ENCODE measurements at regions not wholly inside any gene's neighbourhood (a gene's known extent, or its start where the extent isn't known, plus 50 kb on each side); places are given as distances from the start of the nearest gene placed in this dataset.

GRCh38 chr18:39113790-39114189, 1548.2 kb upstream of the CELF4 start:
- no peak for DNase-seq (ENCODE audit: unreplicated experiment)
- ChIA-PET CTCF (interaction anchor here (0.6 kb wide), 1 partner anchor 305 kb away, joined by 3 read pairs; no protein-coding TSS in a partner anchor), POLR2A (no interaction called here)
- BruUV-seq (replicated peaks), result no TSS peak
- no peak for TF ChIP-seq CTCF (IDR thresholded peaks at IDR 0.05; ENCODE audit: unreplicated experiment)
- Mint-ChIP-seq H3K36me3 (ENCODE audit: insufficient read depth, unreplicated experiment) (no peaks in the 10 kb centered on the region), H3K4me3 (ENCODE audit: unreplicated experiment) (no peak overlapping the region), H3K4me1 (ENCODE audit: insufficient read depth, unreplicated experiment) (no peaks in the 10 kb centered on the region), H3K9me3 (ENCODE audit: unreplicated experiment) (no peaks in the 10 kb centered on the region), H3K27me3 (ENCODE audit: insufficient read depth, unreplicated experiment) (no peaks in the 10 kb centered on the region), H3K27ac (ENCODE audit: low read depth, unreplicated experiment) (no peak overlapping the region)
- intact Hi-C loops (cut with micrococcal nuclease), result no loop called here

- Mint-ChIP-seq H3K36me3 (ENCODE audit: insufficient read depth, unreplicated experiment) (no peaks in the 10 kb centered on the region), H3K4me3 (ENCODE audit: unreplicated experiment) (no peak overlapping the region), H3K9me3 (ENCODE audit: unreplicated experiment) (no peaks in the 10 kb centered on the region), H3K27ac (ENCODE audit: low read depth, unreplicated experiment) (no peak overlapping the region), H3K27me3 (ENCODE audit: insufficient read depth, unreplicated experiment) (no peaks in the 10 kb centered on the region), H3K4me1 (ENCODE audit: insufficient read depth, unreplicated experiment) (no peaks in the 10 kb centered on the region)
- DNase-seq (ENCODE audit: unreplicated experiment), result no peak
- CTCF ChIA-PET, result interaction anchor here (0.6 kb wide), 1 partner anchor 734 kb away, joined by 3 read pairs; no protein-coding TSS in a partner anchor
- POLR2A ChIA-PET, result interaction anchor here (0.6 kb wide), 1 partner anchor 1196 kb away, joined by 3 read pairs; no protein-coding TSS in a partner anchor
- TF ChIP-seq CTCF (IDR thresholded peaks at IDR 0.05; ENCODE audit: unreplicated experiment), result no peak
- intact Hi-C loops (cut with micrococcal nuclease), result no loop called here
- no TSS peak for BruUV-seq (replicated peaks)
Measured at GRCh38 chr18:39105104-39105503, 1539.5 kb upstream of the CELF4 start.

- no TSS peak for BruUV-seq (replicated peaks)
- intact Hi-C loops (cut with micrococcal nuclease), result no loop called here
- Mint-ChIP-seq H3K4me1 (ENCODE audit: insufficient read depth, unreplicated experiment) (no peaks in the 10 kb centered on the region), H3K27me3 (ENCODE audit: insufficient read depth, unreplicated experiment) (no peaks in the 10 kb centered on the region), H3K36me3 (ENCODE audit: insufficient read depth, unreplicated experiment) (no peaks in the 10 kb centered on the region), H3K4me3 (ENCODE audit: unreplicated experiment) (no peak overlapping the region), H3K27ac (ENCODE audit: low read depth, unreplicated experiment) (no peak overlapping the region), H3K9me3 (ENCODE audit: unreplicated experiment) (no peaks in the 10 kb centered on the region)
- ChIA-PET POLR2A (no interaction called here), CTCF (no interaction called here)
- TF ChIP-seq CTCF (IDR thresholded peaks at IDR 0.05; ENCODE audit: unreplicated experiment), result no peak
- DNase-seq (ENCODE audit: unreplicated experiment), result no peak
Measured at GRCh38 chr18:39072970-39073369, 1507.4 kb upstream of the CELF4 start.

GRCh38 chr18:39062426-39062825, 1496.8 kb upstream of the CELF4 start:
- H3K27ac Mint-ChIP-seq (ENCODE audit: low read depth, unreplicated experiment), result no peak overlapping the region
- POLR2A ChIA-PET, result interaction anchor here (0.6 kb wide), 1 partner anchor 367 kb away, joined by 3 read pairs; no protein-coding TSS in a partner anchor

More at GRCh38 chr18:39062426-39062825, 1496.8 kb upstream of the CELF4 start:
- Mint-ChIP-seq H3K4me3 (ENCODE audit: unreplicated experiment) (no peak overlapping the region), H3K9me3 (ENCODE audit: unreplicated experiment) (no peaks in the 10 kb centered on the region), H3K36me3 (ENCODE audit: insufficient read depth, unreplicated experiment) (no peaks in the 10 kb centered on the region), H3K27me3 (ENCODE audit: insufficient read depth, unreplicated experiment) (no peaks in the 10 kb centered on the region), H3K4me1 (ENCODE audit: insufficient read depth, unreplicated experiment) (no peaks in the 10 kb centered on the region)
- intact Hi-C loops (cut with micrococcal nuclease), result no loop called here
- no peak for DNase-seq (ENCODE audit: unreplicated experiment)
- CTCF ChIA-PET, result no interaction called here
- no TSS peak for BruUV-seq (replicated peaks)
- TF ChIP-seq CTCF (IDR thresholded peaks at IDR 0.05; ENCODE audit: unreplicated experiment), result no peak

Measured in MCF 10A (cell line).